ENCODE measurements at regions not wholly inside any gene's neighbourhood (a gene's known extent, or its start where the extent isn't known, plus 50 kb on each side); places are given as distances from the start of the nearest gene placed in this dataset.

GRCh38 chr3:24831221-24831620 lies 336.6 kb upstream of the THRB start:
- Histone ChIP-seq H3K27me3 (no peaks in the 10 kb centered on the region), H3K9me3 (no peaks in the 10 kb centered on the region), H3K4me1 (peaks cover 14 to 42% (median 19%) of the 10 kb centered on the region in 4 donors), H3K4me3 (peak overlapping the region; percentile 68 to 84 (median 73)), H3K36me3 (no peaks in the 10 kb centered on the region), H3K27ac (replicated peaks in 1 of 4) (peak overlapping the region in 3 of 4 donors; percentile 36 to 82 (median 77))
- TF ChIP-seq POLR2A (IDR thresholded peaks at IDR 0.05; ENCODE audit: low read depth) (no peak), EP300 (IDR thresholded peaks at IDR 0.05) (no peak), POLR2AphosphoS5 (IDR thresholded peaks at IDR 0.05) (no peak), CTCF (IDR thresholded peaks at IDR 0.05) (no peak)
- 78% methylated on average over 6 of the region's 6 CpGs for WGBS
- intact Hi-C loops (cut with DNase I): loop anchor here (5.0 kb wide), 1 partner anchor 596 kb away; the partner anchor contains the start of gene RARB
- DNase-seq (ENCODE audit: extremely low spot score): no peak

- H3K27ac ChIP-seq (replicated peaks in 1 of 4): peak overlapping the region in 1 of 4 donors; percentile 28
- TF ChIP-seq POLR2AphosphoS5 (IDR thresholded peaks at IDR 0.05) (no peak), POLR2A (IDR thresholded peaks at IDR 0.05; ENCODE audit: low read depth) (no peak), CTCF (IDR thresholded peaks at IDR 0.05) (no peak), EP300 (IDR thresholded peaks at IDR 0.05) (no peak)
- H3K27me3 ChIP-seq: no peaks in the 10 kb centered on the region
- DNase-seq (ENCODE audit: extremely low spot score): no peak
- H3K9me3 ChIP-seq: no peaks in the 10 kb centered on the region
- peaks cover 14 to 50% (median 28%) of the 10 kb centered on the region in 4 donors for H3K4me1 ChIP-seq
- no peak overlapping the region for H3K4me3 ChIP-seq
- H3K36me3 ChIP-seq: no peaks in the 10 kb centered on the region
- WGBS: 84% methylated on average over 5 of the region's 5 CpGs
- intact Hi-C loops (cut with DNase I): loop anchor here (5.0 kb wide), 1 partner anchor 594 kb away; the partner anchor contains the start of gene RARB
Measured at GRCh38 chr3:24832891-24833290, 338.2 kb upstream of the THRB start.

- no peak for DNase-seq (ENCODE audit: extremely low spot score)
- peak overlapping the region in 3 of 4 donors; percentile 13 to 22 (median 16) for H3K27ac ChIP-seq (replicated peaks in 1 of 4)
- H3K27me3 ChIP-seq: no peaks in the 10 kb centered on the region
- H3K4me3 ChIP-seq: no peak overlapping the region
- intact Hi-C loops (cut with DNase I): loop anchor here (5.0 kb wide), 1 partner anchor 593 kb away; the partner anchor contains the start of gene RARB
- peaks cover 9 to 50% (median 33%) of the 10 kb centered on the region in 4 donors for H3K4me1 ChIP-seq
- no peaks in the 10 kb centered on the region for H3K36me3 ChIP-seq
- 84% methylated on average over 4 of the region's 4 CpGs for WGBS
- TF ChIP-seq POLR2A (IDR thresholded peaks at IDR 0.05; ENCODE audit: low read depth) (no peak), CTCF (IDR thresholded peaks at IDR 0.05) (no peak), EP300 (IDR thresholded peaks at IDR 0.05) (no peak), POLR2AphosphoS5 (IDR thresholded peaks at IDR 0.05) (no peak)
- no peaks in the 10 kb centered on the region for H3K9me3 ChIP-seq
Measured at GRCh38 chr3:24834442-24834841, 339.8 kb upstream of the THRB start.

GRCh38 chr3:24835510-24835909 lies 340.9 kb upstream of the THRB start:
- H3K27ac ChIP-seq (replicated peaks in 1 of 4): peak overlapping the region in 1 of 4 donors; percentile 5
- no peak overlapping the region for H3K4me3 ChIP-seq
- 86% methylated on average over 4 of the region's 4 CpGs for WGBS
- H3K36me3 ChIP-seq: no peaks in the 10 kb centered on the region
- no peak for DNase-seq (ENCODE audit: extremely low spot score)
- TF ChIP-seq POLR2A (IDR thresholded peaks at IDR 0.05; ENCODE audit: low read depth) (no peak), POLR2AphosphoS5 (IDR thresholded peaks at IDR 0.05) (no peak), CTCF (IDR thresholded peaks at IDR 0.05) (no peak), EP300 (IDR thresholded peaks at IDR 0.05) (no peak)
- H3K9me3 ChIP-seq: no peaks in the 10 kb centered on the region
- no peaks in the 10 kb centered on the region for H3K27me3 ChIP-seq
- intact Hi-C loops (cut with DNase I): no loop called here
- H3K4me1 ChIP-seq: peaks cover 0 to 50% (median 36%) of the 10 kb centered on the region in 4 donors

GRCh38 chr3:24837601-24838000 lies 343.0 kb upstream of the THRB start:
- TF ChIP-seq POLR2AphosphoS5 (IDR thresholded peaks at IDR 0.05) (no peak), CTCF (IDR thresholded peaks at IDR 0.05) (no peak), EP300 (IDR thresholded peaks at IDR 0.05) (no peak), POLR2A (IDR thresholded peaks at IDR 0.05; ENCODE audit: low read depth) (no peak)
- intact Hi-C loops (cut with DNase I): no loop called here
- Histone ChIP-seq H3K4me3 (no peak overlapping the region), H3K4me1 (peaks cover 0 to 56% (median 51%) of the 10 kb centered on the region in 4 donors), H3K9me3 (no peaks in the 10 kb centered on the region), H3K27me3 (no peaks in the 10 kb centered on the region), H3K27ac (replicated peaks in 1 of 4) (peak overlapping the region; percentile 52 to 72 (median 60)), H3K36me3 (no peaks in the 10 kb centered on the region)
- 57% methylated on average over 3 of the region's 3 CpGs for WGBS
- DNase-seq (ENCODE audit: extremely low spot score): no peak

All from esophagus muscularis mucosa (tissue), 4 donors.